ENCODE measurements at regions not wholly inside any gene's neighbourhood (a gene's known extent, or its start where the extent isn't known, plus 50 kb on each side); places are given as distances from the start of the nearest gene placed in this dataset.
"Not testable (repeated sequence)": the region's sequence is repeated elsewhere in the genome, so short reads cannot be mapped to it uniquely, and the experiment has no call there.

GRCh38 chr6:121597654-121598053, 162.2 kb downstream of the GJA1 start:
- DNase-seq: no peak

GRCh38 chr6:121599331-121599730, 163.9 kb downstream of the GJA1 start:
- DNase-seq: not testable (repeated sequence)

DNA sequence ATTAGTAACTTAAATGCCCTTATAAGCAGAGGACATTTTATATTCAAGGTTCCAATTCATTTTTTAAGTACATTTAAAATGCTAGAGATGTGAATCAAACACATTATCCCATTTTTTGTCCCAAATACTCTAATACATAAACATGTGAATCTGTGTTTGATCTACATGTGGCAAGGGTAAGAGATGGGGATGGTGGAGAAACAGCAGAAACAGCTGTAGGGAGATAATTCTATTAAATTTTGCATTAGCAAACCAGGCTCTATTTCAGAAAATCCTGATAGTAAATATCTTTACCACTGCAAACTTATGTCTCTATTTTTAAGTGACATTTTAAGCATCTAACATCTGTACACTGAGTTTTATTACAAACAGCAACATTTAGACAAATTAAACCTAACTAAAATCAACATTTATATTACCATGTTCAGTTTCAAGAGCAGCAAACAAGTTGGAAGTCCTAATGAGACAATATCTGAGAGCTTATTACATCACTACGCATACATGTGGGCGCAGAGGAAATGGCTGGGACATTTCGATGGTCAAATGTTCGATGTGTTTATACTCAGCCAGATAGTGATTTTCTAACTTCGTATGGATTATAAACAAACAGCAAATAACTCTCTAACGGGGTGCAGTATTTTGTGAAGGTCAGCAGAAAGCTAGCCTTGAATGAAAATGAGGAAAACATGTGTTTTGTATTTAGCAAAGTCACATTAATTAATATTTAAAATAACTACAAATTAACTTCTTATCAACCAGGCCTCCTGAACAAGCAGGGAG, 165.1 kb downstream of the GJA1 start:
- no peak for DNase-seq

DNA sequence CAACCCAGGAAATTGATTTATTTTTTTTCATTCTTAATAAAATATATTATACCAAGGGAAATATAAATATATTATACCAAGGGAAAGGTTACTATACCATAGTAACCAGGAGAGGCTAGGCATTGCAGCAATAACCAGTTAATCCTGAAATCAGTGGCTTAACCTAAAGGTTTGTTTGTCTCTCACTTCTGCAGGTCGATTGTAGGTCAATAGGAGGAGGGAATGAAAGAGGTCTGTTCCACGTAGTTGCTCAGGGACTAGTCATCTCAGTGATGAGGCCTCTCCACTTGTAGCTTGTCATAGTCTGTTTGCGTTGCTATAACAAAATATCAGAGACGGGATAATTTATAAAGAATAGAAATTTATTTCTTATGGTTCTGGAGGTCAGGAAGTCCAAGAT, 168.0 kb downstream of the GJA1 start:
- DNase-seq: no peak

DNA sequence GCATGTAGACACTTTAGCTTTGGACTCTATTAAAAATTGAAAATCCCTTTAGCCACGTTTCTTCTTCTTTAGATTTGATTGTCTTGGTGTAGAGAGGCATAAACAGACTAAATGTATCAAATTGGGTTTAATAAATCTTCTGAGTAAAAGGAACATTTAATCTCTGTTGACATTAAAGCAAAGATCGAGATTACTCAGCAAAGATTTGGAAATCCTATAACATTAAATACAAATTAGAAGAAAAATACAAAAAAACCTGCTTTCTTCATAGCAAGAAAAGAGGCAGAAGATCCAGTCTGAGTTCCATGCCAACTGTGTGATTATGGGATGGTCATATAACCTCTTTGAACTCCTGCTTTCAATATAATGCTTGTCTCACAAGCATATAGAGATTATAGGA, 172.3 kb downstream of the GJA1 start:
- DNase-seq: no peak

DNA sequence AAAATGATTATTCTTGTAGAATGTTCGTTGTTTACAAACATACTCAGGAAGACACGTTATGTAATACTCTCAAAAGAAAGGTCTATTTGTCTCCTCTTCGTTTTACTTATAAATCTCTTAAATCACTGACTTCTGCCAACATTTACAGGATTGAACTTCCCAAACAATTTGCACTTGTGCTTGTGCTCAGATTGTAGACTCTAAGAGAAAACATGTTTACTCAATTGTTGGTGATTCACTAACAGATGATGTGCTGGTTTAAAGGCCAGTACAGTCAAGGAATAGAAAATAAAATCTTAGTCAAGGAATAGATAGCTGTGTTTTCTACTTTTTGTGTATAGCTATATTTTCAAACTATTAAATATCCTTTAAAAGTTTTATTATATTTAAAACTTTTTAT, 172.8 kb downstream of the GJA1 start:
- DNase-seq: no peak

- DNase-seq: no peak
Measured at GRCh38 chr6:121609281-121609680, 173.8 kb downstream of the GJA1 start.

GRCh38 chr6:121612927-121613326, 177.5 kb downstream of the GJA1 start:
- no peak for DNase-seq

- no peak for DNase-seq
Measured at GRCh38 chr6:121614115-121614514, 178.7 kb downstream of the GJA1 start.

DNA sequence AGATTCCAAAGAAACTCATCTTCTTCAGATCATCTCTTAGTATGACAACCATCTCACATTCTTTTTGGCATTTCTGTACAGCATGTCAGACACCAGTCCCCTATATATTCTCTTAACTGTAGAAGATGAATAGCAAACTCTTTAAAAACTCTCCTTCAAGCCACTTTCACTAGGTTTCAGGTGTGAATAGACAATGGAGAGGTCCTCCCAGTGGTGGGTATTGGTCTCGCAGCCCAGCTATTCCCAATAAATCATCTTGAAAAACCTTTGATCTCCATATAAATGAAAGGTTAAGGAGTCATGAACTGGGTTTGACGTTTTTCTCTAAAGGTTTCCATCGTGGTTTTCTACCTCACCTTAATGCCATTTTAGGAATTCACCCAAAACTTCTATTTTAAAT, 180.0 kb downstream of the GJA1 start:
- no peak for DNase-seq

DNA sequence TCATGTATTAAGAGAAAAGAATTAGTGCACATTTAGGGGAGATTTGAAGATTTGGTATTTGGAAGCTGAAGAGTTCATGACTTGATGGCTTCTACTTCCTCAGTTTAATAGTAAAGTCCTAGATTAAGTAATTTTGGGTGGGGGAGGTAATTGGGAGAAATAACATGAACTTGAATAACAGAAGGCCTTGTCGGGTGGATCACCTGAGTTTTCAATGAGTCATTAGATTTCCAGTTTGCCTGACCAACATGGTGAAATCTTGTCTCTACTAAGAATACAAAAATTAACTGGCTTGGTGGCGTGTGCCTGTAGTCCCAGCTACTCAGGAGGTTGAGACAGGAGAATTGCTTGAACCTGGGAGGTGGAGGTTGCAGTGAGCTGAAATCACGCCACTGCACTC, 181.0 kb downstream of the GJA1 start:
- no peak for DNase-seq

- DNase-seq: no peak
Measured at GRCh38 chr6:121617388-121617787, 181.9 kb downstream of the GJA1 start.

- DNase-seq: no peak
Measured at GRCh38 chr6:121619013-121619412, 183.6 kb downstream of the GJA1 start.

- DNase-seq: no peak
Measured at GRCh38 chr6:121619987-121620740, 184.7 kb downstream of the GJA1 start.

DNA sequence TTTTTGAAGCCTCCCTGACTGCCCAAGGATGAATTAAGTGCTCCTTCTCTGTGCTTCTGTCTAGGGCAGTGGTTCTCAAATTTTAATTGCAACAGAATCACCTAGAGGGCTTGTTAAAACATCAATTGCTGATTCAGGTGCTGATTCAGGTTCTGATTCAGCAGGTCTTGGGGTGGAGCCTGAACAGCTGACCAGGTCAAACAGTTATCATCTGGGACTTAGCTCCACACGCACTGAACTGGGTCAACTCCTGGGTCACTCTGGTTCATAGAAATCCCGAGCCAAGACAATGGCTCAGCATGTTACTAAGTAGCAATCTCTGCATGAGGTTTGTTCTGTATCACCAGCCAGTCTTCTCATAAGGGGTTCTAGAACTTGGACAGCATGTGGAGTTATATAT, 192.3 kb downstream of the GJA1 start:
- no peak for DNase-seq

GRCh38 chr6:121630716-121631115, 195.3 kb downstream of the GJA1 start:
- no peak for DNase-seq

GRCh38 chr6:121631752-121632151, 196.3 kb downstream of the GJA1 start:
- DNase-seq: not testable (repeated sequence)

DNA sequence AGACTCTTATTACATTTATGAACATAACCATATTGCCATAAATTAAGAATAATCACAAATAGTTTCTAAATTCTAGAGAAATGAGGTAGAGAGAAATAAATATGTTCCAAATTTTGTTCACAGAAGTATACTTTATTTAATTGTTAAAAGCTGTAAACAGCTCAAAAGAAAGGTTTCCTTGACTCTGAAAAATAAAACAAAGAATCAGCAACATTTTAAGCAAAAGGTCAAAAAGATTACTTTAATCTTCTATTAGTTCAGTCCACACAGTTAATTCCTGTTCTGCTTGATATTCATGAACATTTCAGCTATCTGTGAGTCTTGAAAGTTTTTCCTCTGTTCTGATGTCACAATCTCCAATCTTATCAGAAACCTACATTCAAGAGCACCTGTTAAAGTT, 197.9 kb downstream of the GJA1 start:
- no peak for DNase-seq

- not testable (repeated sequence) for DNase-seq
Measured at GRCh38 chr6:121634586-121634985, 199.1 kb downstream of the GJA1 start.

GRCh38 chr6:121635355-121635754, 199.9 kb downstream of the GJA1 start:
- no peak for DNase-seq

- not testable (repeated sequence) for DNase-seq
Measured at GRCh38 chr6:121636217-121636616, 200.8 kb downstream of the GJA1 start.

- DNase-seq: no peak
Measured at GRCh38 chr6:121639021-121639420, 203.6 kb downstream of the GJA1 start.

DNA sequence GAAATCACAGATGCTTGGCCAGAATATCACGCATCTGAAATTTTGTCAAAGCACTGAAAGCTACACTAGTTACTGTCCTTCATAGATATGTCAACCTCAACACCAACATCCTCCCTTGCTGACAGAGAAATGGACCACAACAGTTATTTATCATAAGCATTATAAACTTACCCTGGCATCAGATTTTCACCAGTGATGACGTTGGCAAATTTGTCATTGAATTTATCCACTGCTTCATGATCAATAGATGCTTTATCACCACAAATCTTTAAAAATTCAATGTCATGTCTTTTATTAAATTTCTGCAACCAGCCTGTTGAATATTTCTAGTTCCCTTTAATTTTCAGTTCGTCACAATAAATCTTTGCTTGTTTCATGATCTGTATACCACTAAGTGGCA, 205.7 kb downstream of the GJA1 start:
- DNase-seq: no peak

DNA sequence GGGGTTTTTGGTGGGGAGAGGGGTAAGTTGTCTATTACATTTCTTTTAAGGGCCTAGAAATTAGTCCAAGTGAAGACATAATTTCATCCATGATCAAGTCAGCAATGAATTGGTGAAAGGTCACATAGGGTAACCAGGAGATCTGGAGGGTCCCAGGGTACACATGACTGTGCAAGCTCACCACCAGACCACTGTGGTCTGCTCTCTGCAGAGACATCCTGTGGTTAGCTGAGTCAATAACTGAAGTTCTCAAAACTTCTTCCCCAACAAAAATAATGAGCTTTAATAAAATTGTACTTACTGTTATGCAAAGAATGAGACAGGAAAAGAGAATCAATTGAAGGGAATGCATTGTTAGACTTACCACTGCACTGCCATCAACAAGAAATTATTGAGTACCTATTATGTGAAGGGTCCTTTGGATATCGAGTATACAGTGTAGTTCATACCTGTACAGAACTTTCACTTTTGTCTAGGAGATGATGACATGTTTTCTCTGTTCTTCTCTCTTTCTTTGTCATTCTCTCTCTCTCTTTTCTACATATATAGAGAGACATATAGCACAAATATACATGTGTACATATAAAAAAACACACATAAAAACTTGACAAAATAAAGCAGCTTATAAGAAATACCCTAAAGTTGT, 209.8 kb downstream of the GJA1 start:
- DNase-seq: no peak
